Psoas muscle (tissue), 7 donors: ENCODE measurements at regions not wholly inside any gene's neighbourhood (a gene's known extent, or its start where the extent isn't known, plus 50 kb on each side); places are given as distances from the start of the nearest gene placed in this dataset.
A peak's percentile ranks its signal among the peaks of the same experiment; 100 is the strongest.

Experiments
- ATAC-seq, 4 donors: fragments of 200-7000 bp; cut with Tn5 transposase; one replicate each; pipeline ENCODE4 v1.9.1; 2020; ENCODE audit warnings: moderate library complexity in 3 of 4, mild to moderate bottlenecking in 2 of 4
- DNase-seq, 2 donors: peaks; one replicate each; pipeline ENCODE4 v3.0.0-alpha.2; 2020
- H3K27ac ChIP-seq: fragments of 200-600 bp; one replicate; pipeline ENCODE4 v1.8.0; 2022
- H3K27me3 ChIP-seq, 3 donors: fragments of 200-600 bp in 1 of 3; one replicate each; pipeline versions ENCODE4 v1.6.1 to v1.8.0; 2013 to 2022; ENCODE audit warnings: low read length in 2 of 3, mild to moderate bottlenecking in 2 of 3, moderate library complexity in 1 of 3; ENCODE audit not compliant: insufficient read depth in 3 of 3
- H3K36me3 ChIP-seq, 2 donors: fragments of 200-600 bp in 1 of 2; one replicate each; pipeline versions ENCODE4 v1.6.1 to v1.8.0; 2013 to 2022; ENCODE audit warnings: low read depth in 1 of 2, mild to moderate bottlenecking in 1 of 2, moderate library complexity in 1 of 2; ENCODE audit not compliant: insufficient read depth in 1 of 2
- H3K4me1 ChIP-seq: fragments of 200-600 bp; one replicate; pipeline ENCODE4 v1.8.0; 2022
- H3K4me3 ChIP-seq: fragments of 200-600 bp; one replicate; pipeline ENCODE4 v1.8.0; 2022; ENCODE audit warnings: mild to moderate bottlenecking
- H3K9me3 ChIP-seq: fragments of 200-600 bp; one replicate; pipeline ENCODE4 v1.8.0; 2022
- WGBS, 3 donors: extraction: QIAGEN DNeasy Blood & Tissue Kit; methylation state at CpG; one replicate each; pipeline versions ENCODE4 v1.1.6 to v1.1.7; 2013; 5-methylcytosine and 5-hydroxymethylcytosine counted together
- intact Hi-C, 2 donors: fragments of 100-400 bp; cut with DNase I; formaldehyde crosslinking; loops; one replicate each; pipeline versions ENCODE4 v1.11.0 to v1.14.2; 2022
- TF ChIP-seq, protein P1 (sequence below): fragments of 200-600 bp; IDR thresholded peaks from one replicate; pipeline ENCODE4 v1.8.0; 2022; ENCODE audit warnings: antibody characterized with exemption
- donor health status: healthy with polysubstance abuse.
- donor health status: DM: no; HTN: no; CAD: no; lungs with moderate emphysema.
- donor health status: Bipolar disorder and iron deficiency.
- donor health status: healthy.
- donor health status: DM: yes; HTN: yes; CAD: no.
- donor health status: DM: no; HTN: no; CAD: no.
- donor health status: DM: yes; HTN: yes; CAD: no.

DNA sequence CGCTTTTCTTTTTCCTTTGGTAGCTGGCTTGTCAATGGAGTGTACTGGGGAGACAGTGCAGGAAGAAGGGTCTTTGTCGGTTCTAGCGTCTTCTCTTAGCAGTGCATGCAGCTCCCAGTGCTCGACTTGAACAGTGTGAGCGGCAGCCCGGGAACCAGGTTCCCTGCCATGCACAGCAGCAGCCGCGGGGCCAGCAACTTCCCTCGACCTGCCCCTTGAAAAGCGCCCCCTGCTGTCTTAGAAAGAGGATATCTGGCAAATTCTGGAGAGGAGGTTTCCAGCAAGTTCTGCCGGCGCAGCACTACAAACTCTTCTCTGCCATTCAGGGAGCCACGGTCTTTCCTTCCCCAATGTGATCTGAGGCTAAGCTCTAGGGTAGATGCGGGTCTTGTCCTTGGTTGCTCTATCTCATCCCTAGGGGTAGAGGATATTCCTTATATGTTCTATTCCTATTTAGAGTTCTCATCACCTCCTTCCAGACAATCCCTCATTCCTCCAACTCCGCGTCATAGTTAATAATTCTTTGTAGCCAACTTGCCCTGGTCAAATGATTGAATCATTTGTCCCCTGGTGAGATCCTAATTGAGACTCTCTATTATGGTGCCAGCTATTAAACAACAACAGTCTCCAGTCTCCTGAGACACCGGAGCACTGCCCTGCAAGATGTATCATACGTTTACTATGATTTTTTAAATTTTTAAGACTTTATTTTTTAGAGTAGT is 451.3 kb downstream of the PMP22 start:
- intact Hi-C loops: no loop called here
- no peak for ATAC-seq
- WGBS, 3 donors: 47 to 52% (median 49%) methylated on average over 18 of the region's 18 CpGs
- peak in 1 of 2 donors; percentile 49 for DNase-seq
- Histone ChIP-seq H3K4me3 (no peak overlapping the region), H3K27me3 (no peaks in the 10 kb centered on the region), H3K36me3 (no peaks in the 10 kb centered on the region), H3K9me3 (peaks cover 4% of the 10 kb centered on the region), H3K4me1 (no peaks in the 10 kb centered on the region), H3K27ac (no peak overlapping the region)
- TF ChIP-seq, protein P1, sequence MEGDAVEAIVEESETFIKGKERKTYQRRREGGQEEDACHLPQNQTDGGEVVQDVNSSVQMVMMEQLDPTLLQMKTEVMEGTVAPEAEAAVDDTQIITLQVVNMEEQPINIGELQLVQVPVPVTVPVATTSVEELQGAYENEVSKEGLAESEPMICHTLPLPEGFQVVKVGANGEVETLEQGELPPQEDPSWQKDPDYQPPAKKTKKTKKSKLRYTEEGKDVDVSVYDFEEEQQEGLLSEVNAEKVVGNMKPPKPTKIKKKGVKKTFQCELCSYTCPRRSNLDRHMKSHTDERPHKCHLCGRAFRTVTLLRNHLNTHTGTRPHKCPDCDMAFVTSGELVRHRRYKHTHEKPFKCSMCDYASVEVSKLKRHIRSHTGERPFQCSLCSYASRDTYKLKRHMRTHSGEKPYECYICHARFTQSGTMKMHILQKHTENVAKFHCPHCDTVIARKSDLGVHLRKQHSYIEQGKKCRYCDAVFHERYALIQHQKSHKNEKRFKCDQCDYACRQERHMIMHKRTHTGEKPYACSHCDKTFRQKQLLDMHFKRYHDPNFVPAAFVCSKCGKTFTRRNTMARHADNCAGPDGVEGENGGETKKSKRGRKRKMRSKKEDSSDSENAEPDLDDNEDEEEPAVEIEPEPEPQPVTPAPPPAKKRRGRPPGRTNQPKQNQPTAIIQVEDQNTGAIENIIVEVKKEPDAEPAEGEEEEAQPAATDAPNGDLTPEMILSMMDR: no peak

DNA sequence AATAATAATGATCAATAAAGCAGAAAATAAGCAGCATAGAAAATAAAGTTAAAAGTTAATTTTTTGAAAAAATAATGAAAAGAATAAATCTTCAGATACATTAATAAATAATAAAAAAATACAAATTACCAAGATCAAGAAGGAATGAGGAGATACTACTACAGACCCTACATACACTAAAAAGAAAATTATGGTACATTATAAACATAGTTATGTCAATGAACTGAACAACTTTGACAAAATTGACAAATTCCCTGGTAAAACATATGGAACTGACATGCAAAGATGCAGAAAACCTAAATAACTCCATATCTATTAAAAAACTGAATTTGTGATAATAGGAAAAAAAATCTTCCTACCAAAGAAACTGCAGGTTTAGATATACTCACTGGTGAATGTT is 456.7 kb downstream of the PMP22 start:
- H3K9me3 ChIP-seq: no peaks in the 10 kb centered on the region
- TF ChIP-seq, protein P1: no peak
- H3K4me1 ChIP-seq: no peaks in the 10 kb centered on the region
- DNase-seq (no peak), ATAC-seq (no peak)
- H3K36me3 ChIP-seq: no peaks in the 10 kb centered on the region
- intact Hi-C loops: no loop called here
- no peak overlapping the region for H3K27ac ChIP-seq
- H3K27me3 ChIP-seq: no peaks in the 10 kb centered on the region
- H3K4me3 ChIP-seq: no peak overlapping the region

DNA sequence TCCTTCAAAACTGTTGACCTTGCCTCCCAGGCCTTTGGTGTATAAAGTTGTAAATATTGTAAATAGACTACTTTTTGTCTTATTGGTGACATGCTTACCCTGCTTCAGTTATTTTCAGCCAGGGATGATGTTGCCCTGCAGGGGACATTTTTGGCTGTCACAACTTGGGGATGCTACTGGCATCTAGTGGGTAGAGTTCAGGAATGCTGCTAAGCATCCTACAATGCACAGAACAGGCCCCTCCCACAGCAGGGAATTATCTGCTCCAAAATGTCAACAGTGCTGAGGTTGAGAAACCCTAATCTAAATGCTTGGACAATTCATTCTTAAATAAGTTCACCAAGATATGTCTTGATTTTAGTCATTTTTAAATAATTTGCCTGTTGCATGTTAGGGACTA is 459.8 kb downstream of the PMP22 start:
- DNase-seq: no peak
- Histone ChIP-seq H3K27ac (no peak overlapping the region), H3K4me1 (no peaks in the 10 kb centered on the region), H3K36me3 (no peaks in the 10 kb centered on the region), H3K27me3 (no peaks in the 10 kb centered on the region), H3K4me3 (no peak overlapping the region), H3K9me3 (no peaks in the 10 kb centered on the region)
- ATAC-seq: no peak
- TF ChIP-seq, protein P1: no peak
- intact Hi-C loops: no loop called here

DNA sequence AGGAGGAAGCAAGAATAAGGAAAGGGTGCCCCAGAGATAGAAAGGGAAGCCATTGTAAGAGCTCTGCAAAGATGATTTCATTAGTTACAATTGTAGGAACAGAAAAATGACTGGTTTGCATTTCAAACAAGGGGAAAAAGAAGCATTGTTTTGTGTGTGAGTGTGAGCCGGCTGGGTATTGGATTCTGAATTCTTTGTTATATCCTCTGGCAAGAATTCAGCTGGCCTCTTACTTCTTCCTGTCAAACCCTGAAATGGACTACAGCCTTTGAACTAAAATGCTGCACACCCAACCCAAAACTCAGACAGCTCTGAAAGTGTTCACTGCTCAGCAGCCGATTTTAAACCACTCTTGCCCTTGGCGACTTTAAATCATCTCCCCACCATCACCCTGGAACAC is 461.3 kb downstream of the PMP22 start:
- WGBS, 3 donors: 11 to 22% (median 18%) methylated on average over 3 of the region's 3 CpGs
- no peak overlapping the region for H3K4me3 ChIP-seq

More for the DNA sequence above, 461.3 kb downstream of the PMP22 start:
- Histone ChIP-seq H3K27ac (no peak overlapping the region), H3K4me1 (no peaks in the 10 kb centered on the region), H3K36me3 (no peaks in the 10 kb centered on the region), H3K9me3 (no peaks in the 10 kb centered on the region), H3K27me3 (no peaks in the 10 kb centered on the region)
- intact Hi-C loops: no loop called here
- TF ChIP-seq, protein P1: no peak
- DNase-seq (no peak), ATAC-seq (no peak)
